Vagina (tissue), 2 donors: ENCODE measurements at regions not wholly inside any gene's neighbourhood (a gene's known extent, or its start where the extent isn't known, plus 50 kb on each side); places are given as distances from the start of the nearest gene placed in this dataset.

ENCODE experiments used
- DNase-seq, 2 donors: peaks; one replicate each; pipeline ENCODE4 v3.0.0-alpha.2; 2017; ENCODE audit errors: extremely low spot score in 2 of 2
- H3K27ac ChIP-seq: fragments of 200-600 bp; sonication (generic); one replicate; pipeline ENCODE4 v1.5.1; 2019
- H3K27me3 ChIP-seq: fragments of 200-600 bp; sonication (generic); one replicate; pipeline ENCODE4 v1.5.1; 2019
- H3K36me3 ChIP-seq, 2 donors: fragments of 200-600 bp; sonication (generic); one replicate each; pipeline ENCODE4 v1.5.1; 2017 to 2019
- H3K4me1 ChIP-seq: fragments of 200-600 bp; sonication (generic); one replicate; pipeline ENCODE4 v1.5.1; 2019
- H3K4me3 ChIP-seq, 2 donors: fragments of 200-600 bp; sonication (generic); 1 replicate in 1 of 2; 2 replicates in 1 of 2; pipeline ENCODE4 v1.5.1; 2016 to 2019
- H3K9me3 ChIP-seq: fragments of 200-600 bp; sonication (generic); one replicate; pipeline ENCODE4 v1.5.1; 2019
- POLR2A ChIP-seq, 2 donors: fragments of 450-650 bp; IDR thresholded peaks; one replicate each; pipeline ENCODE4 v1.6.1; 2017; ENCODE audit warnings: antibody characterized with exemption in 2 of 2, mild to moderate bottlenecking in 2 of 2, moderate library complexity in 2 of 2
- POLR2AphosphoS5 ChIP-seq, 2 donors: sonication (generic); formaldehyde crosslinking; IDR thresholded peaks; one replicate each; pipeline ENCODE4 v1.9.0; 2017; ENCODE audit warnings: antibody characterized with exemption in 2 of 2, mild to moderate bottlenecking in 2 of 2, low read depth in 1 of 2; ENCODE audit not compliant: insufficient read depth in 1 of 2
- intact Hi-C: fragments of 100-400 bp; cut with DNase I; formaldehyde crosslinking; loops from one replicate; pipeline ENCODE4 v1.15.1; 2023
- TF ChIP-seq, protein P1 (sequence below), 3 experiments: fragments of 450-650 bp in 2 of 3; fragments of 200-600 bp in 1 of 3; sonication (generic) in 1 of 3; IDR thresholded peaks; one replicate each; pipeline ENCODE4 v1.5.1; 2017 to 2019; ENCODE audit warnings: antibody characterized with exemption in 3 of 3, mild to moderate bottlenecking in 2 of 3, moderate library complexity in 2 of 3

DNA sequence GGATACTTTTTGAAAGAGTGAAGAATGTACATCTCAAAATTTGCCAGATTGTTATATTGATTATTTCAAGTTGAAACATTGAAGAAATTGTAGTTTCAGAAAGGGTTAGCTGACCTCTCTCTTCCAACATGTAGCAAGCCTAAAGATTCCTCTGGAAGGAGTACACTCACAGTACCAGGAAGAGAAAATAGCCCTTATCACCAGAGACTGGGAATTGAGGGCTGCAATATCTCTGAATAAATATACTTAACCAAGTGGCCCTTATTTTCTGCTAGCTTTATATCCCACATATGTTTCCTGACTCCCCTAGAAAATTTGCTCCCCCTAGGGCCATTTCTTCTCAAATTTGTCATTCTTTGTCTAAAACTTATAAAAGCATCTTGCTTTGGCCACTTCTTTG, 332.2 kb downstream of the GASK1B start:
- H3K36me3 ChIP-seq: no peaks in the 10 kb centered on the region
- no peak overlapping the region for H3K27ac ChIP-seq
- TF ChIP-seq POLR2A (IDR thresholded peaks at IDR 0.05) (no peak), POLR2AphosphoS5 (IDR thresholded peaks at IDR 0.05; ENCODE audit: insufficient read depth in 1 of 2, low read depth in 1 of 2) (no peak)
- TF ChIP-seq, protein P1, sequence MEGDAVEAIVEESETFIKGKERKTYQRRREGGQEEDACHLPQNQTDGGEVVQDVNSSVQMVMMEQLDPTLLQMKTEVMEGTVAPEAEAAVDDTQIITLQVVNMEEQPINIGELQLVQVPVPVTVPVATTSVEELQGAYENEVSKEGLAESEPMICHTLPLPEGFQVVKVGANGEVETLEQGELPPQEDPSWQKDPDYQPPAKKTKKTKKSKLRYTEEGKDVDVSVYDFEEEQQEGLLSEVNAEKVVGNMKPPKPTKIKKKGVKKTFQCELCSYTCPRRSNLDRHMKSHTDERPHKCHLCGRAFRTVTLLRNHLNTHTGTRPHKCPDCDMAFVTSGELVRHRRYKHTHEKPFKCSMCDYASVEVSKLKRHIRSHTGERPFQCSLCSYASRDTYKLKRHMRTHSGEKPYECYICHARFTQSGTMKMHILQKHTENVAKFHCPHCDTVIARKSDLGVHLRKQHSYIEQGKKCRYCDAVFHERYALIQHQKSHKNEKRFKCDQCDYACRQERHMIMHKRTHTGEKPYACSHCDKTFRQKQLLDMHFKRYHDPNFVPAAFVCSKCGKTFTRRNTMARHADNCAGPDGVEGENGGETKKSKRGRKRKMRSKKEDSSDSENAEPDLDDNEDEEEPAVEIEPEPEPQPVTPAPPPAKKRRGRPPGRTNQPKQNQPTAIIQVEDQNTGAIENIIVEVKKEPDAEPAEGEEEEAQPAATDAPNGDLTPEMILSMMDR (IDR thresholded peaks at IDR 0.05): no peak
- no peaks in the 10 kb centered on the region for H3K9me3 ChIP-seq
- H3K27me3 ChIP-seq: no peaks in the 10 kb centered on the region
- intact Hi-C loops: no loop called here
- no peak for DNase-seq
- no peak overlapping the region for H3K4me3 ChIP-seq
- no peaks in the 10 kb centered on the region for H3K4me1 ChIP-seq

DNA sequence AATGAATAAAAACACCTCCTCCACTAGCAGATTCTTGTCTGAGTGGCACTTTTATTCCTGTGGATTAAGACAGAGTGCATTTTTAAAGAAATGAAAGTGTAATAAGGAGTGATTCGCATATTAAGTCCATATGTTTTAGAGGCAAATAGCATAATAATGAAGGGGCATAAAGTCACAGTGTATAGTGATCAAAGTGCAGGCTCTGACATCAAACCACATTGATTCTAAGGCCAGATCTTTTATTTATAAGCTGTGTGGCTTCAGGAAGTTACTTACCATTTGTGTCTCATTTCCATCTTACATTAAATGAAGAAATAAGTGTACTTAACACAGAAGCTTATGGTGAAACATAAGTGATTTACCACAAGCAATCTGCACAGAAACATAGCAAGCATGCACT, 332.8 kb downstream of the GASK1B start:
- H3K27me3 ChIP-seq: no peaks in the 10 kb centered on the region
- H3K9me3 ChIP-seq: no peaks in the 10 kb centered on the region
- no peaks in the 10 kb centered on the region for H3K4me1 ChIP-seq
- H3K36me3 ChIP-seq: no peaks in the 10 kb centered on the region
- no peak for TF ChIP-seq POLR2A (IDR thresholded peaks at IDR 0.05)
- DNase-seq: no peak
- H3K27ac ChIP-seq: no peak overlapping the region
- intact Hi-C loops: no loop called here
- H3K4me3 ChIP-seq: no peak overlapping the region

DNA sequence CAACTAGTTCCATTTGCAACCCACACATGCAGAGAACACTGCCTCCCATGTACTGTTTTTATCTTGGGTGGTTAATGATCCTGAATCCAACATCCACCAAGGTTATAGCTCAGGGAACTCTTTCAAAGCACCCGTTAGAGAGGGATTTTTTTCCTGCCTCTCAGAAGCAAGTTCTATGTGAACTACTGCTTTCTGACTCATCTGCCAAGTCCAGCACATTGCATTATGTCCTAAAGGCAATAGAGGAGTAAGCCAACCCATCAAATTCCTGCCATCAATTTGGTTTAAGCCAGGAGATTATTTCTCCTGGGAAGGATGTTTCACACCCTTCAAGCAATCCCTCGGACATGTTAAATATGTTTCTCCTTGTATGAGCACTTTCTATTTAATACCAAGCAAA, 334.5 kb downstream of the GASK1B start:
- Histone ChIP-seq H3K27me3 (no peaks in the 10 kb centered on the region), H3K27ac (no peak overlapping the region), H3K36me3 (no peaks in the 10 kb centered on the region), H3K9me3 (no peaks in the 10 kb centered on the region), H3K4me1 (no peaks in the 10 kb centered on the region), H3K4me3 (no peak overlapping the region)
- intact Hi-C loops: no loop called here
- TF ChIP-seq POLR2AphosphoS5 (IDR thresholded peaks at IDR 0.05; ENCODE audit: insufficient read depth in 1 of 2, low read depth in 1 of 2): no peak
- TF ChIP-seq POLR2A (IDR thresholded peaks at IDR 0.05): no peak
- TF ChIP-seq, protein P1 (IDR thresholded peaks at IDR 0.05): no peak
- DNase-seq: no peak

DNA sequence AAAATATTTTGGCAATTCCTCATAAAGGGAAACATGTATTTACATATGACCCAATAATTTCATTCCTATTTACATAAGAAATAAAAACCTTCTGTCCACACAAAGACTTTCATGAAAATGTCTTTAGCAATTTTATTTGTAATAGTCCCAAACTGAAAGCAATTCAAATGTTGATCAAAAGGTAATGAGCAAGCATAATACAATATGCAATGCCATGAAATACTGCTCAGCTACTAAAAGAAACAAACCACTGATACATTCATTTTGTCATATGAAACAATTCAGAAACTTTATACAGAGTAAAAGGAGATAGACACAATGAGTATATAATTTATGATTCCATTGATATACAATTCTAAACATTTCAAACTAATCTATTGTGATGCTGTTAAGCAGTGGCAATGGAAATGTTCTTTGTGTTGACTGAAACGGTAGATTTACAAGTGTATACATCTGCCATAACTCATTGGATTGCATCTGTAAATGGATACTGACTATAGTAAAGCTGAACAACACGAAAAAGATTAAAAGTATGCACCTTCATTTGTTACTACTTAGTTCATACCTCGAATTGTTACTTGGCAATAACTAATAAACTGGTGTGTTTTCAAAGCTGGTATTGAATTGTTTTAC, 335.6 kb downstream of the GASK1B start:
- TF ChIP-seq, protein P1 (IDR thresholded peaks at IDR 0.05): no peak
- TF ChIP-seq POLR2AphosphoS5 (IDR thresholded peaks at IDR 0.05; ENCODE audit: insufficient read depth in 1 of 2, low read depth in 1 of 2) (no peak), POLR2A (IDR thresholded peaks at IDR 0.05) (no peak)
- intact Hi-C loops: no loop called here

DNA sequence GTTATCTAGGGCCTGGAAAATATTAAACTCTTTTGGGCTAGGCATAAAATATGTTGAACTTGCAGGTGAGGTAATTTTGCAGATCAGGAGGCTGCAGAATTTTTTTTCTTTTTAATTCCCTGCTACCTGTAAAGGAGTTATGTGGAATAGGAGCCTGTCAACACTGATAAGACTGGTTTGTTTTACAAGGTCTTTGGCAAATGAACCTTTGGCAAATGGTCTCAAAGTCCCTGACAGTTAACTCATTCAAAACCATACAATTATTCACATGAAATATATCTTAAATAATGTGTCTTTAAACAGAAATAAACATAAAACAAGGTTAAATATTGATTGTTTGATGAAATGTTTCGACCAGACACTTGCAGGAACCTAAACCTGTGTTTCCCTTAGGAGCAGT, 340.2 kb downstream of the GASK1B start:
- TF ChIP-seq POLR2A (IDR thresholded peaks at IDR 0.05) (no peak), POLR2AphosphoS5 (IDR thresholded peaks at IDR 0.05; ENCODE audit: insufficient read depth in 1 of 2, low read depth in 1 of 2) (no peak)
- TF ChIP-seq, protein P1 (IDR thresholded peaks at IDR 0.05): no peak
- H3K4me1 ChIP-seq: no peaks in the 10 kb centered on the region

More for the DNA sequence above, 335.6 kb downstream of the GASK1B start:
- Histone ChIP-seq H3K4me3 (no peak overlapping the region), H3K27me3 (no peaks in the 10 kb centered on the region), H3K36me3 (no peaks in the 10 kb centered on the region), H3K27ac (no peak overlapping the region), H3K9me3 (no peaks in the 10 kb centered on the region), H3K4me1 (no peaks in the 10 kb centered on the region)
- no peak for DNase-seq

More for the DNA sequence above, 340.2 kb downstream of the GASK1B start:
- no peak overlapping the region for H3K4me3 ChIP-seq
- intact Hi-C loops: no loop called here
- no peaks in the 10 kb centered on the region for H3K27me3 ChIP-seq
- no peaks in the 10 kb centered on the region for H3K36me3 ChIP-seq
- H3K27ac ChIP-seq: no peak overlapping the region
- no peaks in the 10 kb centered on the region for H3K9me3 ChIP-seq
- DNase-seq: no peak
